IMR-90 (cell line): ENCODE measurements at regions not wholly inside any gene's neighbourhood (a gene's known extent, or its start where the extent isn't known, plus 50 kb on each side); places are given as distances from the start of the nearest gene placed in this dataset.

Experiments
- ATAC-seq: fragments of 200-7000 bp; cut with Tn5 transposase; 2 replicates; pipeline ENCODE4 v1.9.1; 2020; ENCODE audit warnings: low read depth, mild to moderate bottlenecking, moderate library complexity
- BruUV-seq: library from RNA; stranded (reverse); fragments of 400-500 nt; replicated peaks from 2 replicates; lab custom pipeline; 2021; lab: Mats Ljungman, UMichigan
- CTCF ChIA-PET: fragments of 300-600 bp; formaldehyde crosslinking; extraction: SDS; loops from one replicate; lab custom pipeline; 2021; ENCODE audit warnings: antibody characterized with exemption; lab: Yijun Ruan, JAX
- POLR2A ChIA-PET: fragments of 300-600 bp; sonication (Branson Sonifier 250); formaldehyde crosslinking; loops from one replicate; lab custom pipeline; 2022; ENCODE audit warnings: antibody characterized with exemption; ENCODE audit not compliant: unreplicated experiment; lab: Charles Lee
- DNase-seq: peaks from one replicate; pipeline ENCODE4 v3.0.0; 2013
- H2AFZ ChIP-seq: replicated peaks from 2 replicates; pipeline ENCODE3; 2013; ENCODE audit warnings: low read length, mild to moderate bottlenecking; ENCODE audit not compliant: poor library complexity
- H2AK5ac ChIP-seq: 2 replicates; pipeline ENCODE4 v1.6.1; 2013; ENCODE audit warnings: low read depth, low read length, inconsistent platforms
- H2AK9ac ChIP-seq: replicated peaks from 2 replicates; pipeline ENCODE3; 2013; ENCODE audit warnings: mild to moderate bottlenecking, low read depth, low read length, moderate library complexity; ENCODE audit not compliant: poor library complexity
- H2BK120ac ChIP-seq: 2 replicates; pipeline ENCODE4 v1.6.1; 2013; ENCODE audit warnings: low read depth, low read length, inconsistent platforms
- H2BK15ac ChIP-seq: 3 replicates; pipeline ENCODE4 v1.6.1; 2013; ENCODE audit warnings: low read depth, low read length, inconsistent platforms
- H2BK20ac ChIP-seq: 2 replicates; pipeline ENCODE4 v1.6.1; 2013; ENCODE audit warnings: low read depth, mild to moderate bottlenecking, inconsistent platforms, low read length, moderate library complexity
- H2BK5ac ChIP-seq: 2 replicates; pipeline ENCODE4 v1.6.1; 2013; ENCODE audit warnings: mild to moderate bottlenecking, low read depth, low read length, inconsistent platforms; ENCODE audit not compliant: poor library complexity, severe bottlenecking
- H3K14ac ChIP-seq: replicated peaks from 2 replicates; pipeline ENCODE4 v1.6.1; 2013; ENCODE audit warnings: low read depth, low read length, inconsistent platforms
- H3K18ac ChIP-seq: 2 replicates; pipeline ENCODE4 v1.6.1; 2013; ENCODE audit warnings: low read depth, low read length, control low read depth
- H3K23ac ChIP-seq: 2 replicates; pipeline ENCODE4 v1.6.1; 2013; ENCODE audit warnings: low read depth, low read length, inconsistent platforms
- H3K27ac ChIP-seq: 2 replicates; pipeline ENCODE4 v1.5.1; 2013; ENCODE audit warnings: mild to moderate bottlenecking, control low read depth, low read length; ENCODE audit not compliant: insufficient read depth
- H3K27me3 ChIP-seq: 2 replicates; pipeline ENCODE4 v1.6.1; 2013; ENCODE audit warnings: low read length; ENCODE audit not compliant: control insufficient read depth, insufficient read depth
- H3K36me3 ChIP-seq: 2 replicates; pipeline ENCODE4 v1.6.1; 2013; ENCODE audit warnings: low read length, mixed read lengths; ENCODE audit not compliant: control insufficient read depth, insufficient read depth
- H3K4ac ChIP-seq: 2 replicates; pipeline ENCODE4 v1.6.1; 2013; ENCODE audit warnings: low read depth, low read length, inconsistent platforms
- H3K4me1 ChIP-seq: 2 replicates; pipeline ENCODE4 v1.6.1; 2013; ENCODE audit warnings: low read length, mixed read lengths; ENCODE audit not compliant: control insufficient read depth, insufficient read depth
- H3K4me2 ChIP-seq: 2 replicates; pipeline ENCODE4 v1.6.1; 2013; ENCODE audit warnings: low read depth, mild to moderate bottlenecking, control low read depth, low read length, moderate library complexity
- H3K4me3 ChIP-seq: 2 replicates; pipeline ENCODE4 v1.5.1; 2013; ENCODE audit warnings: low read depth, mild to moderate bottlenecking, control low read depth, low read length, moderate library complexity; ENCODE audit not compliant: insufficient read depth
- H3K56ac ChIP-seq: 2 replicates; pipeline ENCODE4 v1.6.1; 2013; ENCODE audit warnings: low read length, inconsistent platforms; ENCODE audit not compliant: insufficient read depth; ENCODE audit errors: extremely low read depth
- H3K79me1 ChIP-seq, 2 experiments: 2 replicates each; pipeline ENCODE4 v1.6.1; 2013; ENCODE audit warnings: low read length in 2 of 2, inconsistent platforms in 1 of 2, low read depth in 1 of 2
- H3K9ac ChIP-seq: 2 replicates; pipeline ENCODE4 v1.6.1; 2013; ENCODE audit warnings: low read depth, low read length, control low read depth
- H3K9me1 ChIP-seq: 2 replicates; pipeline ENCODE4 v1.6.1; 2013; ENCODE audit warnings: low read length, inconsistent platforms; ENCODE audit not compliant: insufficient read depth
- H3K9me3 ChIP-seq: 2 replicates; pipeline ENCODE4 v1.6.1; 2013; ENCODE audit warnings: low read length; ENCODE audit not compliant: control insufficient read depth, insufficient read depth
- H4K20me1 ChIP-seq: 2 replicates; pipeline ENCODE4 v1.6.1; 2013; ENCODE audit warnings: low read length, inconsistent platforms; ENCODE audit not compliant: insufficient read depth
- H4K5ac ChIP-seq: 2 replicates; pipeline ENCODE4 v1.6.1; 2013; ENCODE audit warnings: mild to moderate bottlenecking, low read depth, low read length, control low read depth
- H4K8ac ChIP-seq, 2 experiments: 2 replicates each; pipeline ENCODE4 v1.6.1; 2013; ENCODE audit warnings: low read depth in 2 of 2, low read length in 2 of 2, control low read depth in 1 of 2, inconsistent platforms in 1 of 2
- H4K91ac ChIP-seq: 2 replicates; pipeline ENCODE4 v1.6.1; 2013; ENCODE audit warnings: low read depth, low read length, inconsistent platforms; ENCODE audit not compliant: insufficient read depth
- RFX5 ChIP-seq: IDR thresholded peaks from 2 replicates; pipeline ENCODE4 v1.8.0; 2012; ENCODE audit warnings: low read depth, mild to moderate bottlenecking, low read length, moderate library complexity
- WGBS, 2 experiments: methylation state at CpG; one replicate each; pipeline versions ENCODE4 v1.1.5 to v1.1.7; 2013; ENCODE audit warnings: missing lambda C conversion rate in 2 of 2; ENCODE audit not compliant: insufficient read length in 1 of 2; ENCODE audit errors: extremely low coverage in 2 of 2; 5-methylcytosine and 5-hydroxymethylcytosine counted together
- dilution Hi-C: fragments of 300-500 bp; cut with HindIII; formaldehyde crosslinking; loops from one replicate; pipeline ENCODE4 v1.14.3; 2018; ENCODE audit warnings: low sequenced_read_pairs; ENCODE audit not compliant: unreplicated experiment
- in situ Hi-C: fragments of 300-500 bp; cut with MboI; formaldehyde crosslinking; loops from 3 replicates; pipeline ENCODE4 v1.14.3; 2019; ENCODE audit warnings: low sequenced_read_pairs, inconsistent platforms, mixed read lengths
- intact Hi-C: fragments of 100-400 bp; cut with micrococcal nuclease; formaldehyde crosslinking; loops from 2 replicates; pipeline ENCODE4 v1.10.0; 2022

GRCh38 chr18:65016631-65017371 is 734.0 kb upstream of the CDH7 start:
- H3K27ac ChIP-seq, result no peak overlapping the region
- H2AK9ac ChIP-seq, result no peak overlapping the region
- 67% methylated on average over 2 of the region's 12 CpGs; no CpG with 5 or more reads in 1 of the 2 experiments for WGBS, 2 experiments
- no peak overlapping the region for H3K4ac ChIP-seq
- H3K9me1 ChIP-seq, result no peaks in the 10 kb centered on the region
- no peak overlapping the region for H2BK5ac ChIP-seq
- H3K36me3 ChIP-seq, result no peaks in the 10 kb centered on the region
- no peak overlapping the region for H3K14ac ChIP-seq
- no TSS peak for BruUV-seq
- H3K4me2 ChIP-seq, result no peak overlapping the region
- H2BK15ac ChIP-seq, result no peak overlapping the region
- H3K18ac ChIP-seq, result no peak overlapping the region
- H2AK5ac ChIP-seq, result no peak overlapping the region
- no peak overlapping the region for H2BK20ac ChIP-seq
- ChIA-PET POLR2A (no interaction called here), CTCF (no interaction called here)
- H4K91ac ChIP-seq, result no peak overlapping the region
- intact Hi-C loops (no loop called here), dilution Hi-C loops (no loop called here), in situ Hi-C loops (no loop called here)
- no peak overlapping the region for H2BK120ac ChIP-seq
- H4K5ac ChIP-seq, result no peak overlapping the region
- DNase-seq (no peak), ATAC-seq (no peak)
- no peak overlapping the region for H3K4me3 ChIP-seq
- H3K79me1 ChIP-seq, result no peaks in the 10 kb centered on the region
- no peaks in the 10 kb centered on the region for H3K4me1 ChIP-seq
- no peak overlapping the region for H3K9ac ChIP-seq
- H3K23ac ChIP-seq, result no peak overlapping the region
- H3K9me3 ChIP-seq, result peaks cover 13% of the 10 kb centered on the region; the same call in 1 of the 2 replicates
- H4K8ac ChIP-seq, result no peak overlapping the region
- no peaks in the 10 kb centered on the region for H3K27me3 ChIP-seq
- no peaks in the 10 kb centered on the region for H4K20me1 ChIP-seq
- H2AFZ ChIP-seq, result no peak overlapping the region
- TF ChIP-seq RFX5, result no peak
- H3K56ac ChIP-seq, result no peak overlapping the region
